GM23338 (cell line): ENCODE measurements at regions not wholly inside any gene's neighbourhood (a gene's known extent, or its start where the extent isn't known, plus 50 kb on each side); places are given as distances from the start of the nearest gene placed in this dataset.
"Not testable (repeated sequence)": the region's sequence is repeated elsewhere in the genome, so short reads cannot be mapped to it uniquely, and the experiment has no call there.

ENCODE experiments used
- ATAC-seq: fragments of 200-7000 bp; cut with Tn5 transposase; 3 replicates; pipeline ENCODE4 v1.9.1; 2020
- DNase-seq: peaks from one replicate; pipeline ENCODE4 v3.0.0-alpha.2; 2015; ENCODE audit warnings: low spot score
- H2AFZ ChIP-seq: fragments of 200-600 bp; sonication (generic); 2 replicates; pipeline ENCODE4 v1.8.0; 2016; ENCODE audit warnings: antibody characterized with exemption, mild to moderate bottlenecking, moderate library complexity
- H3F3A ChIP-seq: fragments of 200-600 bp; sonication (generic); replicated peaks from 2 replicates; pipeline ENCODE4 v1.8.0; 2017; ENCODE audit warnings: antibody characterized with exemption, mixed run types, low read depth
- H3K27ac ChIP-seq: fragments of 200-600 bp; sonication (generic); 2 replicates; pipeline ENCODE4 v1.6.1; 2016; ENCODE audit warnings: low read depth
- H3K27me3 ChIP-seq: fragments of 200-600 bp; sonication (generic); 2 replicates; pipeline ENCODE4 v1.8.0; 2016; ENCODE audit warnings: mild to moderate bottlenecking, mixed run types, moderate library complexity; ENCODE audit not compliant: insufficient read depth
- H3K36me3 ChIP-seq: fragments of 200-600 bp; sonication (generic); 2 replicates; pipeline ENCODE4 v1.8.0; 2016; ENCODE audit warnings: mild to moderate bottlenecking; ENCODE audit not compliant: insufficient read depth
- H3K4me1 ChIP-seq: fragments of 200-600 bp; sonication (generic); 2 replicates; pipeline ENCODE4 v1.8.0; 2016; ENCODE audit warnings: mild to moderate bottlenecking, moderate library complexity; ENCODE audit not compliant: insufficient read depth
- H3K4me2 ChIP-seq: fragments of 200-600 bp; sonication (generic); 2 replicates; pipeline ENCODE4 v1.7.1; 2017; ENCODE audit warnings: mixed run types
- H3K4me3 ChIP-seq: fragments of 200-600 bp; sonication (generic); 2 replicates; pipeline ENCODE4 v1.6.1; 2016; ENCODE audit warnings: mixed run types
- H3K79me2 ChIP-seq: fragments of 200-600 bp; sonication (generic); replicated peaks from 2 replicates; pipeline ENCODE4 v1.8.0; 2017; ENCODE audit warnings: mild to moderate bottlenecking; ENCODE audit not compliant: insufficient read depth
- H3K9me2 ChIP-seq: fragments of 200-600 bp; sonication (generic); 2 replicates; pipeline ENCODE4 v1.8.0; 2017; ENCODE audit not compliant: insufficient read depth
- H4K20me1 ChIP-seq: fragments of 200-600 bp; sonication (generic); replicated peaks from 2 replicates; pipeline ENCODE4 v1.8.0; 2017; ENCODE audit warnings: mild to moderate bottlenecking; ENCODE audit not compliant: insufficient read depth
- H3K27ac Mint-ChIP-seq: 2 replicates; pipeline ENCODE4 v1.8.0; 2020; ENCODE audit warnings: inconsistent platforms, mild to moderate bottlenecking, moderate library complexity, mixed read lengths
- H3K27me3 Mint-ChIP-seq: 3 replicates; pipeline ENCODE4 v1.8.0; 2022; ENCODE audit warnings: low read depth, mild to moderate bottlenecking, moderate library complexity, mixed read lengths, inconsistent platforms; ENCODE audit not compliant: insufficient read depth, poor library complexity
- H3K36me3 Mint-ChIP-seq: 3 replicates; pipeline ENCODE4 v1.8.0; 2021; ENCODE audit warnings: low read depth, mild to moderate bottlenecking, inconsistent platforms, moderate library complexity, mixed read lengths
- H3K4me1 Mint-ChIP-seq: 3 replicates; pipeline ENCODE4 v1.8.0; 2020; ENCODE audit warnings: mild to moderate bottlenecking, inconsistent platforms, mixed read lengths
- H3K4me3 Mint-ChIP-seq: 3 replicates; pipeline ENCODE4 v1.8.0; 2021; ENCODE audit warnings: moderate library complexity, mild to moderate bottlenecking, inconsistent platforms, mixed read lengths
- H3K9me3 Mint-ChIP-seq: 3 replicates; pipeline ENCODE4 v1.8.0; 2020; ENCODE audit warnings: moderate library complexity, mild to moderate bottlenecking, inconsistent platforms, mixed read lengths
- CREB1 ChIP-seq: fragments of 250-450 bp; sonication (Bioruptor Pico); IDR thresholded peaks from 2 replicates; pipeline ENCODE4 v1.5.0; 2020; ENCODE audit warnings: low read depth, mild to moderate bottlenecking, moderate library complexity
- EZH2 ChIP-seq: fragments of 200-600 bp; sonication (generic); IDR thresholded peaks from one replicate; pipeline ENCODE4 v1.8.0; 2017; ENCODE audit warnings: antibody characterized with exemption, mild to moderate bottlenecking, low read depth; ENCODE audit not compliant: unreplicated experiment
- NANOG ChIP-seq: IDR thresholded peaks from 2 replicates; pipeline ENCODE4 v1.6.1; 2016; ENCODE audit warnings: antibody characterized with exemption, borderline replicate concordance
- POLR2AphosphoS5 ChIP-seq: IDR thresholded peaks from 2 replicates; pipeline ENCODE4 v1.6.1; 2016; ENCODE audit warnings: antibody characterized with exemption, low read depth
- STAT1 ChIP-seq: IDR thresholded peaks from one replicate; pipeline ENCODE4 v1.6.1; 2016; ENCODE audit warnings: antibody characterized with exemption; ENCODE audit not compliant: unreplicated experiment
- TF ChIP-seq, protein P1 (sequence below): fragments of 250-450 bp; sonication (Bioruptor Pico); IDR thresholded peaks from 2 replicates; pipeline ENCODE4 v1.5.0; 2020; ENCODE audit warnings: mild to moderate bottlenecking, moderate library complexity

DNA sequence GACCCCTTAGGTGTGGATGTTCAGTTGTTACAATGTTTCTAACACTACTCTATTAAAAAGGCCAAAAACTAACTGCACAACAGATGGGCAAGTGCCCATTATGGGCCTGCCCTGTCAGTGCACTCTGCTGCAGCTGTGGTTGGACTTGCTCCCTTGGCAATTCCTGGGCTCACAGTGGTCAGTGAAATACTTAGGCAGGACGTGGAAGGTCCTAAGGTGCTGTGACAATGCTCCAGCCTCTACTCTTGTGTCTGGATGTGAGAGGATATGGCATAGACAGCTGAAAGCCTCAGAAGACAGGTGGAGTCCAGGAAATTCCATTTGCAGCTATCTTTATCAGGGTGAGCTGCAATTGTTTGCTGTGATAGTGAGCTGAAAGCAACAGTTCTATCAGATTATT is 136.5 kb upstream of the OLIG3 start:
- Mint-ChIP-seq H3K36me3 (no peaks in the 10 kb centered on the region), H3K9me3 (no peaks in the 10 kb centered on the region)
- no peak overlapping the region for H3K4me2 ChIP-seq

DNA sequence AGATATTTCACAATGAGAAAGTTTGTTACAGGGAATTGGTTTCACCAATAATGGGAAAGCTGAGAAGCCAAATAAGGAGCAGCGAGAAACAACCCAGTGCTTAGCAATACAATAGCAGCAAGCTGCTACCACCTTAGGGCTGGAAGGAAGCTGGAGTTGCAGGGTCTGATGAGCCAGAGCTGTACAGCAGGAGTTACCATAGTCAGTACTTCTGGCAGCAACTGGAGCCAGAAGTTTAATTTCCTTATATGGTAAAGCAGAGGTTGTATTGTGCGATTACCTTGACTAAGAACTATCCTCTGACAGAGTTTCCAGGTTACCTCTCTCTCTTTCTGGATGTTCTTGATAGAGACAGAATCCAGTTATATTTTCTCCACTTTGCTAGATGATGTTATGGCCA is 137.1 kb upstream of the OLIG3 start:
- Mint-ChIP-seq H3K36me3 (no peaks in the 10 kb centered on the region), H3K4me1 (peaks cover 15% of the 10 kb centered on the region), H3K27me3 (no peaks in the 10 kb centered on the region), H3K9me3 (no peaks in the 10 kb centered on the region), H3K4me3 (no peak overlapping the region), H3K27ac (no peak overlapping the region)
- TF ChIP-seq, protein P1, sequence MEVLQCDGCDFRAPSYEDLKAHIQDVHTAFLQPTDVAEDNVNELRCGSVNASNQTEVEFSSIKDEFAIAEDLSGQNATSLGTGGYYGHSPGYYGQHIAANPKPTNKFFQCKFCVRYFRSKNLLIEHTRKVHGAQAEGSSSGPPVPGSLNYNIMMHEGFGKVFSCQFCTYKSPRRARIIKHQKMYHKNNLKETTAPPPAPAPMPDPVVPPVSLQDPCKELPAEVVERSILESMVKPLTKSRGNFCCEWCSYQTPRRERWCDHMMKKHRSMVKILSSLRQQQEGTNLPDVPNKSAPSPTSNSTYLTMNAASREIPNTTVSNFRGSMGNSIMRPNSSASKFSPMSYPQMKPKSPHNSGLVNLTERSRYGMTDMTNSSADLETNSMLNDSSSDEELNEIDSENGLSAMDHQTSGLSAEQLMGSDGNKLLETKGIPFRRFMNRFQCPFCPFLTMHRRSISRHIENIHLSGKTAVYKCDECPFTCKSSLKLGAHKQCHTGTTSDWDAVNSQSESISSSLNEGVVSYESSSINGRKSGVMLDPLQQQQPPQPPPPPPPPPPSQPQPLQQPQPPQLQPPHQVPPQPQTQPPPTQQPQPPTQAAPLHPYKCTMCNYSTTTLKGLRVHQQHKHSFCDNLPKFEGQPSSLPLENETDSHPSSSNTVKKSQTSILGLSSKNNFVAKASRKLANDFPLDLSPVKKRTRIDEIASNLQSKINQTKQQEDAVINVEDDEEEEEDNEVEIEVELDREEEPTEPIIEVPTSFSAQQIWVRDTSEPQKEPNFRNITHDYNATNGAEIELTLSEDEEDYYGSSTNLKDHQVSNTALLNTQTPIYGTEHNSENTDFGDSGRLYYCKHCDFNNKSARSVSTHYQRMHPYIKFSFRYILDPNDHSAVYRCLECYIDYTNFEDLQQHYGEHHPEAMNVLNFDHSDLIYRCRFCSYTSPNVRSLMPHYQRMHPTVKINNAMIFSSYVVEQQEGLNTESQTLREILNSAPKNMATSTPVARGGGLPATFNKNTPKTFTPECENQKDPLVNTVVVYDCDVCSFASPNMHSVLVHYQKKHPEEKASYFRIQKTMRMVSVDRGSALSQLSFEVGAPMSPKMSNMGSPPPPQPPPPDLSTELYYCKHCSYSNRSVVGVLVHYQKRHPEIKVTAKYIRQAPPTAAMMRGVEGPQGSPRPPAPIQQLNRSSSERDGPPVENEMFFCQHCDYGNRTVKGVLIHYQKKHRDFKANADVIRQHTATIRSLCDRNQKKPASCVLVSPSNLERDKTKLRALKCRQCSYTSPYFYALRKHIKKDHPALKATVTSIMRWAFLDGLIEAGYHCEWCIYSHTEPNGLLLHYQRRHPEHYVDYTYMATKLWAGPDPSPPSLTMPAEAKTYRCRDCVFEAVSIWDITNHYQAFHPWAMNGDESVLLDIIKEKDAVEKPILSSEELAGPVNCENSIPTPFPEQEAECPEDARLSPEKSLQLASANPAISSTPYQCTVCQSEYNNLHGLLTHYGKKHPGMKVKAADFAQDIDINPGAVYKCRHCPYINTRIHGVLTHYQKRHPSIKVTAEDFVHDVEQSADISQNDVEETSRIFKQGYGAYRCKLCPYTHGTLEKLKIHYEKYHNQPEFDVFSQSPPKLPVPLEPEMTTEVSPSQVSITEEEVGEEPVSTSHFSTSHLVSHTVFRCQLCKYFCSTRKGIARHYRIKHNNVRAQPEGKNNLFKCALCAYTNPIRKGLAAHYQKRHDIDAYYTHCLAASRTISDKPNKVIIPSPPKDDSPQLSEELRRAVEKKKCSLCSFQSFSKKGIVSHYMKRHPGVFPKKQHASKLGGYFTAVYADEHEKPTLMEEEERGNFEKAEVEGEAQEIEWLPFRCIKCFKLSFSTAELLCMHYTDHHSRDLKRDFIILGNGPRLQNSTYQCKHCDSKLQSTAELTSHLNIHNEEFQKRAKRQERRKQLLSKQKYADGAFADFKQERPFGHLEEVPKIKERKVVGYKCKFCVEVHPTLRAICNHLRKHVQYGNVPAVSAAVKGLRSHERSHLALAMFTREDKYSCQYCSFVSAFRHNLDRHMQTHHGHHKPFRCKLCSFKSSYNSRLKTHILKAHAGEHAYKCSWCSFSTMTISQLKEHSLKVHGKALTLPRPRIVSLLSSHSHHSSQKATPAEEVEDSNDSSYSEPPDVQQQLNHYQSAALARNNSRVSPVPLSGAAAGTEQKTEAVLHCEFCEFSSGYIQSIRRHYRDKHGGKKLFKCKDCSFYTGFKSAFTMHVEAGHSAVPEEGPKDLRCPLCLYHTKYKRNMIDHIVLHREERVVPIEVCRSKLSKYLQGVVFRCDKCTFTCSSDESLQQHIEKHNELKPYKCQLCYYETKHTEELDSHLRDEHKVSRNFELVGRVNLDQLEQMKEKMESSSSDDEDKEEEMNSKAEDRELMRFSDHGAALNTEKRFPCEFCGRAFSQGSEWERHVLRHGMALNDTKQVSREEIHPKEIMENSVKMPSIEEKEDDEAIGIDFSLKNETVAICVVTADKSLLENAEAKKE (CRISPR knock-in tag) = peak; percentile 55; the same call in 1 of the 2 replicates
- TF ChIP-seq CREB1 (CRISPR knock-in tag) = no peak
- TF ChIP-seq EZH2 = no peak
- Histone ChIP-seq H3K27me3 (no peaks in the 10 kb centered on the region), H3K4me1 (peaks cover 8% of the 10 kb centered on the region; the same call in 1 of the 2 replicates), H3F3A (no peaks in the 10 kb centered on the region), H3K4me3 (no peak overlapping the region), H4K20me1 (no peaks in the 10 kb centered on the region), H3K9me2 (peaks cover 3% of the 10 kb centered on the region; the same call in 1 of the 2 replicates), H3K27ac (no peak overlapping the region), H3K79me2 (no peaks in the 10 kb centered on the region), H2AFZ (0 out of 2 replicates have a peak overlapping the region, but pooled peaks have one; percentile 35), H3K4me2 (no peak overlapping the region), H3K36me3 (no peaks in the 10 kb centered on the region)
- DNase-seq (peak; percentile 32), ATAC-seq (peak; percentile 98)

More for the DNA sequence above, 136.5 kb upstream of the OLIG3 start:
- ATAC-seq (no peak), DNase-seq (no peak)
- Histone ChIP-seq H3K4me3 (no peak overlapping the region), H3K9me2 (peaks cover 3% of the 10 kb centered on the region; the same call in 1 of the 2 replicates), H3K79me2 (no peaks in the 10 kb centered on the region), H3K36me3 (no peaks in the 10 kb centered on the region), H3F3A (no peaks in the 10 kb centered on the region), H2AFZ (peak overlapping the region; percentile 38; the same call in 1 of the 2 replicates), H4K20me1 (no peaks in the 10 kb centered on the region), H3K27me3 (no peaks in the 10 kb centered on the region), H3K4me1 (peaks cover 8% of the 10 kb centered on the region; the same call in 1 of the 2 replicates), H3K27ac (no peak overlapping the region)
- Mint-ChIP-seq H3K4me3 (no peak overlapping the region), H3K27me3 (no peaks in the 10 kb centered on the region), H3K27ac (peak overlapping the region; percentile 60; the same call in 1 of the 2 replicates), H3K4me1 (peaks cover 15% of the 10 kb centered on the region)
- TF ChIP-seq STAT1 = no peak
- no peak for TF ChIP-seq NANOG
- no peak for TF ChIP-seq POLR2AphosphoS5
- TF ChIP-seq EZH2 = no peak

DNA sequence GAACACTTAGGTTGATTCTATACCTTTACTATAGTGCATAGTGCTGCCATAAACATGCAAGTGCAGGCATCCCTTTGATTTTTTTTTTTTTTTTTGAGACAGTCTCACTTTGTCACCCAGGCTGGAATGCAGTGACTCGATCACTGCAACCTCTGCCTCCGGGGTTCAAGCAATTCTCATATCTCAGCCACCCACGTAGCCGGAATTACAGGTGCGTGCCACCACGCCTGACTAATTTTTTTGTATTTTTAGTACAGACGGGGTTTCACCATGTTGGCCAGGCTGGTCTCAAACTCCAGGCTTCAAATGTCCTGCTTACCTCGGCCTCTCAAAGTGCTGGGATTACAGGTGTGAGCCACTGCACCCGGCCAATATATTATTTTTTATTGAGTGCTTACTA is 140.0 kb upstream of the OLIG3 start:
- not testable (repeated sequence) for H2AFZ ChIP-seq, H3K79me2 ChIP-seq, H4K20me1 ChIP-seq, H3K9me2 ChIP-seq, H3K27ac Mint-ChIP-seq, H3K4me2 ChIP-seq, H3K27ac ChIP-seq, ATAC-seq, H3K9me3 Mint-ChIP-seq, H3F3A ChIP-seq, H3K4me3 Mint-ChIP-seq, DNase-seq, H3K36me3 Mint-ChIP-seq, H3K27me3 Mint-ChIP-seq, H3K4me1 ChIP-seq, H3K36me3 ChIP-seq, H3K27me3 ChIP-seq, H3K4me3 ChIP-seq
- peaks cover 15% of the 10 kb centered on the region for H3K4me1 Mint-ChIP-seq
